ENCODE measurements at regions not wholly inside any gene's neighbourhood (a gene's known extent, or its start where the extent isn't known, plus 50 kb on each side); places are given as distances from the start of the nearest gene placed in this dataset.
"Not testable (repeated sequence)": the region's sequence is repeated elsewhere in the genome, so short reads cannot be mapped to it uniquely, and the experiment has no call there.

GRCh38 chr7:119724041-119724792 lies 548.8 kb upstream of the KCND2 start:
- H3K9ac ChIP-seq (ENCODE audit: low read depth, low read length): no peak overlapping the region
- H3K4me1 ChIP-seq (ENCODE audit: insufficient read depth, low read length): no peaks in the 10 kb centered on the region
- H3K36me3 ChIP-seq (ENCODE audit: insufficient read depth, low read length): no peaks in the 10 kb centered on the region
- H3K9me3 ChIP-seq (ENCODE audit: control insufficient read depth, insufficient read depth, low read length): no peaks in the 10 kb centered on the region

- Histone ChIP-seq H3K36me3 (ENCODE audit: insufficient read depth, low read length) (no peaks in the 10 kb centered on the region), H3K9ac (ENCODE audit: low read depth, low read length) (no peak overlapping the region), H3K9me3 (ENCODE audit: control insufficient read depth, insufficient read depth, low read length) (no peaks in the 10 kb centered on the region), H3K4me1 (ENCODE audit: insufficient read depth, low read length) (no peaks in the 10 kb centered on the region)
Observed at GRCh38 chr7:119733127-119733879, 539.7 kb upstream of the KCND2 start.

GRCh38 chr7:119737390-119737789 lies 535.6 kb upstream of the KCND2 start:
- Histone ChIP-seq H3K9ac (ENCODE audit: low read depth, low read length) (no peak overlapping the region), H3K4me1 (ENCODE audit: insufficient read depth, low read length) (no peaks in the 10 kb centered on the region), H3K9me3 (ENCODE audit: control insufficient read depth, insufficient read depth, low read length) (no peaks in the 10 kb centered on the region), H3K36me3 (ENCODE audit: insufficient read depth, low read length) (no peaks in the 10 kb centered on the region)

GRCh38 chr7:119745280-119745679 lies 527.7 kb upstream of the KCND2 start:
- not testable (repeated sequence) for H3K36me3 ChIP-seq (ENCODE audit: insufficient read depth, low read length); H3K9me3 ChIP-seq (ENCODE audit: control insufficient read depth, insufficient read depth, low read length); H3K9ac ChIP-seq (ENCODE audit: low read depth, low read length); H3K4me1 ChIP-seq (ENCODE audit: insufficient read depth, low read length)

- Histone ChIP-seq H3K4me1 (ENCODE audit: insufficient read depth, low read length) (no peaks in the 10 kb centered on the region), H3K9ac (ENCODE audit: low read depth, low read length) (no peak overlapping the region), H3K36me3 (ENCODE audit: insufficient read depth, low read length) (no peaks in the 10 kb centered on the region), H3K9me3 (ENCODE audit: control insufficient read depth, insufficient read depth, low read length) (no peaks in the 10 kb centered on the region)
Observed at GRCh38 chr7:119748251-119748860, 524.6 kb upstream of the KCND2 start.

- no peak overlapping the region for H3K9ac ChIP-seq (ENCODE audit: low read depth, low read length)
- no peaks in the 10 kb centered on the region for H3K9me3 ChIP-seq (ENCODE audit: control insufficient read depth, insufficient read depth, low read length)
- no peaks in the 10 kb centered on the region for H3K4me1 ChIP-seq (ENCODE audit: insufficient read depth, low read length)
- H3K36me3 ChIP-seq (ENCODE audit: insufficient read depth, low read length): no peaks in the 10 kb centered on the region
Observed at GRCh38 chr7:119748991-119749390, 524.0 kb upstream of the KCND2 start.

- Histone ChIP-seq H3K9ac (ENCODE audit: low read depth, low read length) (no peak overlapping the region), H3K36me3 (ENCODE audit: insufficient read depth, low read length) (no peaks in the 10 kb centered on the region), H3K4me1 (ENCODE audit: insufficient read depth, low read length) (no peaks in the 10 kb centered on the region; the same call in 1 of the 2 replicates), H3K9me3 (ENCODE audit: control insufficient read depth, insufficient read depth, low read length) (no peaks in the 10 kb centered on the region)
Observed at GRCh38 chr7:119756687-119757086, 516.3 kb upstream of the KCND2 start.

- Histone ChIP-seq H3K4me1 (ENCODE audit: insufficient read depth, low read length) (no peaks in the 10 kb centered on the region; the same call in 1 of the 2 replicates), H3K9me3 (ENCODE audit: control insufficient read depth, insufficient read depth, low read length) (no peaks in the 10 kb centered on the region), H3K36me3 (ENCODE audit: insufficient read depth, low read length) (no peaks in the 10 kb centered on the region), H3K9ac (ENCODE audit: low read depth, low read length) (no peak overlapping the region)
Observed at GRCh38 chr7:119758254-119758653, 514.7 kb upstream of the KCND2 start.

GRCh38 chr7:119761776-119762175 lies 511.2 kb upstream of the KCND2 start:
- H3K36me3 ChIP-seq (ENCODE audit: insufficient read depth, low read length): no peaks in the 10 kb centered on the region
- H3K9ac ChIP-seq (ENCODE audit: low read depth, low read length): no peak overlapping the region
- no peaks in the 10 kb centered on the region for H3K9me3 ChIP-seq (ENCODE audit: control insufficient read depth, insufficient read depth, low read length)
- H3K4me1 ChIP-seq (ENCODE audit: insufficient read depth, low read length): no peaks in the 10 kb centered on the region

GRCh38 chr7:119782286-119782685 lies 490.7 kb upstream of the KCND2 start:
- Histone ChIP-seq H3K4me1 (ENCODE audit: insufficient read depth, low read length) (no peaks in the 10 kb centered on the region), H3K9me3 (ENCODE audit: control insufficient read depth, insufficient read depth, low read length) (no peaks in the 10 kb centered on the region), H3K36me3 (ENCODE audit: insufficient read depth, low read length) (no peaks in the 10 kb centered on the region), H3K9ac (ENCODE audit: low read depth, low read length) (no peak overlapping the region)

GRCh38 chr7:119783799-119784198 lies 489.2 kb upstream of the KCND2 start:
- no peak overlapping the region for H3K9ac ChIP-seq (ENCODE audit: low read depth, low read length)
- no peaks in the 10 kb centered on the region for H3K4me1 ChIP-seq (ENCODE audit: insufficient read depth, low read length)
- H3K36me3 ChIP-seq (ENCODE audit: insufficient read depth, low read length): no peaks in the 10 kb centered on the region
- H3K9me3 ChIP-seq (ENCODE audit: control insufficient read depth, insufficient read depth, low read length): no peaks in the 10 kb centered on the region

GRCh38 chr7:119802147-119802546 lies 470.8 kb upstream of the KCND2 start:
- Histone ChIP-seq H3K9me3 (ENCODE audit: control insufficient read depth, insufficient read depth, low read length) (no peaks in the 10 kb centered on the region), H3K36me3 (ENCODE audit: insufficient read depth, low read length) (no peaks in the 10 kb centered on the region), H3K4me1 (ENCODE audit: insufficient read depth, low read length) (no peaks in the 10 kb centered on the region), H3K9ac (ENCODE audit: low read depth, low read length) (no peak overlapping the region)

- no peaks in the 10 kb centered on the region for H3K36me3 ChIP-seq (ENCODE audit: insufficient read depth, low read length)
- H3K9me3 ChIP-seq (ENCODE audit: control insufficient read depth, insufficient read depth, low read length): no peaks in the 10 kb centered on the region
- H3K9ac ChIP-seq (ENCODE audit: low read depth, low read length): no peak overlapping the region
- H3K4me1 ChIP-seq (ENCODE audit: insufficient read depth, low read length): no peaks in the 10 kb centered on the region
Observed at GRCh38 chr7:119825091-119825655, 447.8 kb upstream of the KCND2 start.

GRCh38 chr7:119826547-119826946 lies 446.4 kb upstream of the KCND2 start:
- no peaks in the 10 kb centered on the region for H3K9me3 ChIP-seq (ENCODE audit: control insufficient read depth, insufficient read depth, low read length)
- H3K36me3 ChIP-seq (ENCODE audit: insufficient read depth, low read length): no peaks in the 10 kb centered on the region
- no peaks in the 10 kb centered on the region for H3K4me1 ChIP-seq (ENCODE audit: insufficient read depth, low read length)
- no peak overlapping the region for H3K9ac ChIP-seq (ENCODE audit: low read depth, low read length)
